C4-2B (cell line): ENCODE measurements at regions not wholly inside any gene's neighbourhood (a gene's known extent, or its start where the extent isn't known, plus 50 kb on each side); places are given as distances from the start of the nearest gene placed in this dataset.

ENCODE experiments used
- ZFX ChIP-seq: fragments of 450-650 bp; IDR thresholded peaks from 2 replicates; pipeline ENCODE4 v1.6.1; 2017
- TF ChIP-seq, protein P1 (sequence below): fragments of 450-650 bp; conservative IDR thresholded peaks from 2 replicates; pipeline ENCODE4 v1.5.1; 2017; ENCODE audit warnings: mild to moderate bottlenecking

DNA sequence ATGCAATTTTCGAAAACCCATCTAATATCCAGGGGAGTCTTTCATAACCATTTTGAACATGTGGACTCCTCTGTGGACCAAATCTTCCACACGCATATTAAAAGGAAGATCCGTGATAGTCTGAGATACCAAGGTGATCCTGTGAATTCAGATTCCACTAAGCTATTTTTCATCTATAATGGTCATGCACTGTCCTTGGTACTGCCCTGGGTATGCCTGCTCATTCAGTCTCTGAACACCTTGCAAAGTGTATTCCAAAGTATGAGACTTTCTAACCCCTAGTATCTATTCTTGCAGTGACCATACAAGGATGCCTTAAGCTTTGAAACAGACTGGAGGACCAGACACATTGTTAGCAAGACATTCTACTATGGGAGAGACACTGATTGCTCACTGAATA lies 217.6 kb upstream of the CCDC150 start:
- TF ChIP-seq, protein P1, sequence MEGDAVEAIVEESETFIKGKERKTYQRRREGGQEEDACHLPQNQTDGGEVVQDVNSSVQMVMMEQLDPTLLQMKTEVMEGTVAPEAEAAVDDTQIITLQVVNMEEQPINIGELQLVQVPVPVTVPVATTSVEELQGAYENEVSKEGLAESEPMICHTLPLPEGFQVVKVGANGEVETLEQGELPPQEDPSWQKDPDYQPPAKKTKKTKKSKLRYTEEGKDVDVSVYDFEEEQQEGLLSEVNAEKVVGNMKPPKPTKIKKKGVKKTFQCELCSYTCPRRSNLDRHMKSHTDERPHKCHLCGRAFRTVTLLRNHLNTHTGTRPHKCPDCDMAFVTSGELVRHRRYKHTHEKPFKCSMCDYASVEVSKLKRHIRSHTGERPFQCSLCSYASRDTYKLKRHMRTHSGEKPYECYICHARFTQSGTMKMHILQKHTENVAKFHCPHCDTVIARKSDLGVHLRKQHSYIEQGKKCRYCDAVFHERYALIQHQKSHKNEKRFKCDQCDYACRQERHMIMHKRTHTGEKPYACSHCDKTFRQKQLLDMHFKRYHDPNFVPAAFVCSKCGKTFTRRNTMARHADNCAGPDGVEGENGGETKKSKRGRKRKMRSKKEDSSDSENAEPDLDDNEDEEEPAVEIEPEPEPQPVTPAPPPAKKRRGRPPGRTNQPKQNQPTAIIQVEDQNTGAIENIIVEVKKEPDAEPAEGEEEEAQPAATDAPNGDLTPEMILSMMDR, result no peak
- TF ChIP-seq ZFX, result no peak
